Esophagus squamous epithelium (tissue), 5 donors: ENCODE measurements at regions not wholly inside any gene's neighbourhood (a gene's known extent, or its start where the extent isn't known, plus 50 kb on each side); places are given as distances from the start of the nearest gene placed in this dataset.
"Not testable (repeated sequence)": the region's sequence is repeated elsewhere in the genome, so short reads cannot be mapped to it uniquely, and the experiment has no call there.

Source experiments
- DNase-seq: peaks from one replicate; lab custom pipeline; 2025; lab: John Stamatoyannopoulos, UW
- H3K27ac ChIP-seq, 4 donors: fragments of 200-600 bp; sonication (generic); one replicate each; pipeline ENCODE4 v1.5.1; 2016 to 2019; ENCODE audit warnings: mild to moderate bottlenecking in 1 of 4
- H3K27me3 ChIP-seq, 4 donors: fragments of 200-600 bp; sonication (generic); 1 replicate in 3 of 4; 2 replicates in 1 of 4; pipeline versions ENCODE4 v1.5.1 to v1.6.0; 2017 to 2021; ENCODE audit warnings: antibody characterized with exemption in 1 of 4
- H3K36me3 ChIP-seq, 3 donors: fragments of 200-600 bp; sonication (generic); one replicate each; pipeline ENCODE4 v1.5.1; 2016 to 2019
- H3K4me1 ChIP-seq, 3 donors: fragments of 200-600 bp; sonication (generic); one replicate each; pipeline ENCODE4 v1.5.1; 2017 to 2019
- H3K4me3 ChIP-seq, 4 donors: fragments of 200-600 bp; sonication (generic); 1 replicate in 3 of 4; 2 replicates in 1 of 4; pipeline ENCODE4 v1.5.1; 2016 to 2019; ENCODE audit warnings: mild to moderate bottlenecking in 2 of 4, moderate library complexity in 1 of 4
- H3K9me3 ChIP-seq, 3 donors: fragments of 200-600 bp; sonication (generic); one replicate each; pipeline ENCODE4 v1.5.1; 2016 to 2019
- CTCF ChIP-seq, 6 experiments: fragments of 450-650 bp in 4 of 6; fragments of 200-600 bp in 2 of 6; sonication (generic) in 2 of 6; IDR thresholded peaks; one replicate each; pipeline ENCODE4 v1.5.1; 2016 to 2019; ENCODE audit warnings: antibody characterized with exemption in 6 of 6, mild to moderate bottlenecking in 4 of 6, moderate library complexity in 4 of 6
- POLR2A ChIP-seq, 4 donors: fragments of 450-650 bp; IDR thresholded peaks; one replicate each; pipeline ENCODE4 v1.6.1; 2017; ENCODE audit warnings: antibody characterized with exemption in 4 of 4, mild to moderate bottlenecking in 4 of 4, moderate library complexity in 3 of 4
- WGBS, 2 donors: methylation state at CpG; one replicate each; pipeline ENCODE4 v1.1.5; 2018; 5-methylcytosine and 5-hydroxymethylcytosine counted together
- intact Hi-C: fragments of 100-400 bp; cut with DNase I; formaldehyde crosslinking; loops from one replicate; pipeline ENCODE4 v1.15.0; 2022
- donor health status: DM: yes; HTN: yes; CAD: no.

GRCh38 chr1:157315544-157315943 is 177.3 kb upstream of the ETV3 start:
- Histone ChIP-seq H3K4me3 (no peak overlapping the region), H3K27ac (no peak overlapping the region), H3K27me3 (peaks cover 0 to 5% (median 0%) of the 10 kb centered on the region in 4 donors), H3K4me1 (peaks cover 0 to 4% (median 0%) of the 10 kb centered on the region in 3 donors), H3K9me3 (peaks cover 0 to 8% (median 0%) of the 10 kb centered on the region in 3 donors), H3K36me3 (no peaks in the 10 kb centered on the region)
- WGBS, 2 donors = 43% methylated on average over 1 of the region's 2 CpGs; no CpG with 5 or more reads in 1 of the 2 donors
- DNase-seq = no peak
- no peak for TF ChIP-seq CTCF (IDR thresholded peaks at IDR 0.05)
- TF ChIP-seq POLR2A (IDR thresholded peaks at IDR 0.05) = no peak
- intact Hi-C loops = no loop called here

DNA sequence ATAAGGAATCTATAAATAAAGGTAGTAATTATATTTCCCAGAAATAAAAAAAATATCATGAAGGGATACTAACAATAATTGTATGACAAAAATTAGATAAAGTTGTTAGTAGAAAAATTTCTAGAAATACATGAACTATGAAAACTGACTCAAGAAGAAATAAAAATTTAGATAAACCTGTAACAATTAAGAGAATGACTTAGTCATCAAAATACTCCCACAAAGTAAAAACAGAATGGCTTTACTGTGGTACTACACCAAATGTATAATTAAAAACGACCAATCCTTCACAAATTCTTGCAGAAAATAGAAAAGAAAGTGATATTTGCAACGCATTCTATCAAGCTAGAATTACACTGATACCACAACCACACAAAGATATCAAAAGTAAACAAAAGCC is 176.2 kb upstream of the ETV3 start:
- TF ChIP-seq POLR2A (IDR thresholded peaks at IDR 0.05) (no peak), CTCF (IDR thresholded peaks at IDR 0.05) (no peak)
- intact Hi-C loops = no loop called here
- WGBS, 2 donors = 42 to 46% methylated on average over 2 of the region's 2 CpGs
- Histone ChIP-seq H3K27me3 (peaks cover 0 to 7% (median 0%) of the 10 kb centered on the region in 4 donors), H3K27ac (no peak overlapping the region), H3K36me3 (no peaks in the 10 kb centered on the region), H3K4me3 (no peak overlapping the region), H3K9me3 (peaks cover 0 to 5% (median 0%) of the 10 kb centered on the region in 3 donors), H3K4me1 (peaks cover 0 to 4% (median 0%) of the 10 kb centered on the region in 3 donors)
- no peak for DNase-seq

- Histone ChIP-seq H3K4me1 (peaks cover 0 to 4% (median 0%) of the 10 kb centered on the region in 3 donors), H3K27ac (no peak overlapping the region), H3K27me3 (peaks cover 0 to 7% (median 0%) of the 10 kb centered on the region in 4 donors), H3K9me3 (no peaks in the 10 kb centered on the region), H3K36me3 (no peaks in the 10 kb centered on the region), H3K4me3 (no peak overlapping the region)
- intact Hi-C loops = no loop called here
- 47 to 52% methylated on average over 3 of the region's 3 CpGs for WGBS, 2 donors
- no peak for DNase-seq
- no peak for TF ChIP-seq CTCF (IDR thresholded peaks at IDR 0.05)
- no peak for TF ChIP-seq POLR2A (IDR thresholded peaks at IDR 0.05)
Measured at GRCh38 chr1:157313240-157313807, 175.1 kb upstream of the ETV3 start.

DNA sequence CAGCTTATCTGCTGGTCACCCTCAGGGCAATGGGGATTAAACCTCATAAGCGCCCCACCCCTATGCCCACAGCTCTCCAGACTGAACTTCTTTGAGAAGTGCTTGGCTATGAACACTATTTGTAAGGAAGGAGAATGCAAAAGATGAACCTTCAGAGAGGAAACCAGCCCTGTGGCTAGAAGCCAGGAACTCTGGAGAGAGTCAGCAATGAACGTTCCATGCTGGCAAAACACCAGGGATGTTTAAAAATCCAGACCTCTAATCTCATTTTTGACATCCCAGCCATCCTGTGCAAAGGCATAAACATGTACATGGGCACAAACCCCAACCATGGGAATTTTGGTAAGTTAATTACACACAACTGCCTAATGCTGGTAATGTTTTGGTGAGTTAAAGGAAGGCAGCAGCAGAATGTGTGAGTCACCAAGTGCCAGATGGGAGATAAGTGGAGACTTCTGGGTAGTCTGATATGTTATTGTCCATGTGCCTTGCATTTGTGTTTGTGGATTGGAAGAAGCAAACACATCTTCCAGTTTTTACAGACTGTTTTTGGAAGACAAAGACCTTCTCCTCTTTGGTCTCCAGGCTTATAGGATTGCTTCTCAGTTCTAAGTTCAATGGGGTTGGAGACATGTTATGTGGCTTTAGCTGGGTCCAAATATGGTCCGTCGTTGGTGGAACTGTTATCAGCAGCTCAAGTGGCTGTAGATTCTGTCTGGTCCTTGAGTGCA is 174.1 kb upstream of the ETV3 start:
- Histone ChIP-seq H3K4me1 (peaks cover 0 to 4% (median 0%) of the 10 kb centered on the region in 3 donors), H3K27me3 (peaks cover 0 to 9% (median 0%) of the 10 kb centered on the region in 4 donors), H3K9me3 (no peaks in the 10 kb centered on the region), H3K27ac (no peak overlapping the region), H3K36me3 (no peaks in the 10 kb centered on the region), H3K4me3 (no peak overlapping the region)
- TF ChIP-seq CTCF (IDR thresholded peaks at IDR 0.05) (no peak), POLR2A (IDR thresholded peaks at IDR 0.05) (no peak)
- DNase-seq = no peak
- 53 to 54% methylated on average over 3 to 4 of the region's 4 CpGs for WGBS, 2 donors
- intact Hi-C loops = no loop called here

- intact Hi-C loops = no loop called here
- TF ChIP-seq POLR2A (IDR thresholded peaks at IDR 0.05) (no peak), CTCF (IDR thresholded peaks at IDR 0.05) (no peak)
Measured at GRCh38 chr1:157311730-157312081, 173.5 kb upstream of the ETV3 start.

DNA sequence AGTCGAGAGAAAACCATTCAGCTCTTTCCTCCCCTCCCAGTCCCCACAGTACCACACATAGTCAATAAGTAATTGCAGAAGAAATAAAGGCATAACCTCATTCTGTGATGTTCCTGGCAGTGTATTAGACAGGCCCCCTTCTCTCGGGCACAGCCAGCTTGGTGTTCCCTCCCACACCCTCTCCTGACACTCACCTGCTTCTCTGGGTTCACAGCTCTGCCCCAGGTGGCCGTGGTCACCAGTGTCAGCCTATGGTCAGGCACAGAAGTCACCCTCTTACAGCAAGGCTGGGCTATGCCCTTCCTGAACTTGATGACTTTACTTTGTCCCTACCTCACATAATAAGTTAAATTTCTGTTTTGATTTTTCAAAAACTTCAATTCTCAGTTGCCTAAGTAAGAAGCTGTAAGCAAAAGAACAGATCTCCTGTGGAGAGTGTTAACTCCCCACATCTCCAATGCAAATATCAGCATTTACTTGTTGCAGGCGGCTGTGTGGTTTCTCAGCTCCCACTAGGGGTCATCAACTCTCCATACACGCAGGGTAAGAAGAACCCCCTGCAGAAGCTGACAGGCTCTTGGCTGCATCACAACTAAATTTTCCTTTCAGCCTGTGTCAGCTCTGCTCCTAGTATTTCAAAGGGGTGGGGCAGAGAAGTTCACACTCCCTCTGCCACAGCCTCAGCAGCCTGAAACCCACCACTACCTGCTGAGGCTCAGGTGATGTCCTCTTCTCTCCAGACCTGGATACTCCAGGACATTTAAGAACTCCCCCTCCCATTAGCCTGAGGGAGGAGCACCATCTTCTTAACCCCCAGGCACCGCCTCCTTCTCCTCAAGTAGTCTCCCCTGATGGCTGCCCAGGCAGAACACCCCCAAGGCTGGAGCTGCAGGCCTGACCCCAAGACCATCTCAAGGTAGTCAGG is 172.9 kb upstream of the ETV3 start:
- not testable (repeated sequence) for H3K4me1 ChIP-seq

More at GRCh38 chr1:157311730-157312081, 173.5 kb upstream of the ETV3 start:
- no peak for DNase-seq
- H3K36me3 ChIP-seq = no peaks in the 10 kb centered on the region
- no peaks in the 10 kb centered on the region for H3K9me3 ChIP-seq
- peaks cover 0 to 4% (median 0%) of the 10 kb centered on the region in 3 donors for H3K4me1 ChIP-seq
- WGBS, 2 donors = 0 to 63% methylated on average over 2 to 5 of the region's 5 CpGs
- H3K27ac ChIP-seq = no peak overlapping the region
- no peak overlapping the region for H3K4me3 ChIP-seq
- peaks cover 0 to 13% (median 0%) of the 10 kb centered on the region in 4 donors for H3K27me3 ChIP-seq

More for the DNA sequence above, 172.9 kb upstream of the ETV3 start:
- H3K36me3 ChIP-seq, DNase-seq, H3K9me3 ChIP-seq, H3K4me3 ChIP-seq, H3K27ac ChIP-seq, intact Hi-C loops: not testable (repeated sequence)
- peaks cover 0 to 13% (median 0%) of the 10 kb centered on the region in 4 donors for H3K27me3 ChIP-seq
- WGBS, 2 donors = 17 to 19% methylated on average over 5 of the region's 6 CpGs
